ENCODE measurements at regions not wholly inside any gene's neighbourhood (a gene's known extent, or its start where the extent isn't known, plus 50 kb on each side); places are given as distances from the start of the nearest gene placed in this dataset.

GRCh38 chr16:35410438-35410837 lies 1951.0 kb downstream of the TP53TG3F start:
- DNase-seq (ENCODE audit: low spot score) = no peak
- BruUV-seq (replicated peaks) = no TSS peak
- Histone ChIP-seq H3K9me3 (ENCODE audit: low read depth, low read length, poor library complexity, severe bottlenecking) (peaks cover 26% of the 10 kb centered on the region), H3K36me3 (ENCODE audit: insufficient read depth, low read length, poor library complexity, severe bottlenecking) (no peaks in the 10 kb centered on the region), H3K4me1 (ENCODE audit: insufficient read depth, low read length, poor library complexity, severe bottlenecking) (no peaks in the 10 kb centered on the region), H3K27me3 (replicated peaks; ENCODE audit: insufficient read depth, low read depth, low read length, poor library complexity) (no peaks in the 10 kb centered on the region), H3K27ac (ENCODE audit: low read depth, low read length, poor library complexity, severe bottlenecking) (no peak overlapping the region), H3K4me3 (ENCODE audit: low read depth, low read length, poor library complexity, severe bottlenecking) (no peak overlapping the region)
- ChIA-PET CTCF (no interaction called here), POLR2A (ENCODE audit: low non-redundant PET) (no interaction called here)
- intact Hi-C loops (cut with micrococcal nuclease; ENCODE audit: unreplicated experiment) = no loop called here
- TF ChIP-seq EZH2 (IDR thresholded peaks at IDR 0.05; ENCODE audit: borderline replicate concordance, low read depth, low read length, poor library complexity, severe bottlenecking) (no peak), CTCF (conservative IDR thresholded peaks at IDR 0.05; ENCODE audit: low read depth, low read length) (no peak)

GRCh38 chr16:35411156-35411555 lies 1951.7 kb downstream of the TP53TG3F start:
- H3K4me1 ChIP-seq (ENCODE audit: insufficient read depth, low read length, poor library complexity, severe bottlenecking) = no peaks in the 10 kb centered on the region
- no peak overlapping the region for H3K27ac ChIP-seq (ENCODE audit: low read depth, low read length, poor library complexity, severe bottlenecking)
- TF ChIP-seq CTCF (conservative IDR thresholded peaks at IDR 0.05; ENCODE audit: low read depth, low read length) (no peak), EZH2 (IDR thresholded peaks at IDR 0.05; ENCODE audit: borderline replicate concordance, low read depth, low read length, poor library complexity, severe bottlenecking) (no peak)
- H3K27me3 ChIP-seq (replicated peaks; ENCODE audit: insufficient read depth, low read depth, low read length, poor library complexity) = no peaks in the 10 kb centered on the region
- POLR2A ChIA-PET (ENCODE audit: low non-redundant PET) = no interaction called here
- intact Hi-C loops (cut with micrococcal nuclease; ENCODE audit: unreplicated experiment) = no loop called here
- no peak for DNase-seq (ENCODE audit: low spot score)
- peaks cover 23% of the 10 kb centered on the region for H3K9me3 ChIP-seq (ENCODE audit: low read depth, low read length, poor library complexity, severe bottlenecking)
- H3K4me3 ChIP-seq (ENCODE audit: low read depth, low read length, poor library complexity, severe bottlenecking) = no peak overlapping the region
- H3K36me3 ChIP-seq (ENCODE audit: insufficient read depth, low read length, poor library complexity, severe bottlenecking) = no peaks in the 10 kb centered on the region
- CTCF ChIA-PET = no interaction called here
- no TSS peak for BruUV-seq (replicated peaks)

GRCh38 chr16:35414139-35414538 lies 1954.7 kb downstream of the TP53TG3F start:
- H3K27me3 ChIP-seq (replicated peaks; ENCODE audit: insufficient read depth, low read depth, low read length, poor library complexity) = no peaks in the 10 kb centered on the region
- H3K4me1 ChIP-seq (ENCODE audit: insufficient read depth, low read length, poor library complexity, severe bottlenecking) = no peaks in the 10 kb centered on the region
- ChIA-PET CTCF (no interaction called here), POLR2A (ENCODE audit: low non-redundant PET) (no interaction called here)
- DNase-seq (ENCODE audit: low spot score) = no peak
- no TSS peak for BruUV-seq (replicated peaks)
- H3K27ac ChIP-seq (ENCODE audit: low read depth, low read length, poor library complexity, severe bottlenecking) = no peak overlapping the region
- intact Hi-C loops (cut with micrococcal nuclease; ENCODE audit: unreplicated experiment) = no loop called here
- TF ChIP-seq CTCF (conservative IDR thresholded peaks at IDR 0.05; ENCODE audit: low read depth, low read length) = no peak
- no peak for TF ChIP-seq EZH2 (IDR thresholded peaks at IDR 0.05; ENCODE audit: borderline replicate concordance, low read depth, low read length, poor library complexity, severe bottlenecking)
- H3K4me3 ChIP-seq (ENCODE audit: low read depth, low read length, poor library complexity, severe bottlenecking) = no peak overlapping the region
- H3K9me3 ChIP-seq (ENCODE audit: low read depth, low read length, poor library complexity, severe bottlenecking) = peaks cover 16% of the 10 kb centered on the region
- no peaks in the 10 kb centered on the region for H3K36me3 ChIP-seq (ENCODE audit: insufficient read depth, low read length, poor library complexity, severe bottlenecking)
